ENCODE measurements at regions not wholly inside any gene's neighbourhood (a gene's known extent, or its start where the extent isn't known, plus 50 kb on each side); places are given as distances from the start of the nearest gene placed in this dataset.

DNA sequence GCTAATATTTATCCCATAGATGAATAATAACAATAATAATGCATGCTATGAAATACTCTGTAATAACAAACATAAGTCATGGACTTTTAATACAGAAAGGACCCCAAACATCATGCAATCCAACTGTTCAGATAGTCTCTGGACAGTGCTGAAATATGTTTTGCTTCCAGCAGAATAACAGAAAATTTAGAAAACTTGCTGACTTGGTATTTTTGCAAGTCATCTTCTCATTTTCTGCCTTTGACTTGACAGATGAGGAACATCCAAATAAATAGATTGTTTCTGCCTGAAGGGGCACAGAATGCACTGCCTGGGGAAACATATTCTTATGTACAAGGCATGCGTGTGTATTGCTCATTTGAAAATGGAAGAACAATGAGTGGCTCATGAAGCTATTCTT, 442.4 kb upstream of the GRM7 start:
- H3K4me3 ChIP-seq (replicated peaks in 1 of 3; ENCODE audit: insufficient read depth in 1 of 3, low read depth in 2 of 3, low read length in 3 of 3): no peak overlapping the region
- peak; percentile 46 for TF ChIP-seq NFE2L2 (IDR thresholded peaks at IDR 0.05; ENCODE audit: low read length)
- TF ChIP-seq MAFF (IDR thresholded peaks at IDR 0.05; ENCODE audit: low read depth, low read length): peak; percentile 88
- peak; percentile 82 to 89 for TF ChIP-seq MAFK (conservative IDR thresholded peaks at IDR 0.05 in 1 of 2, IDR thresholded peaks at IDR 0.05 in 1 of 2; ENCODE audit: low read length in 2 of 2)
- TF ChIP-seq, protein P1, sequence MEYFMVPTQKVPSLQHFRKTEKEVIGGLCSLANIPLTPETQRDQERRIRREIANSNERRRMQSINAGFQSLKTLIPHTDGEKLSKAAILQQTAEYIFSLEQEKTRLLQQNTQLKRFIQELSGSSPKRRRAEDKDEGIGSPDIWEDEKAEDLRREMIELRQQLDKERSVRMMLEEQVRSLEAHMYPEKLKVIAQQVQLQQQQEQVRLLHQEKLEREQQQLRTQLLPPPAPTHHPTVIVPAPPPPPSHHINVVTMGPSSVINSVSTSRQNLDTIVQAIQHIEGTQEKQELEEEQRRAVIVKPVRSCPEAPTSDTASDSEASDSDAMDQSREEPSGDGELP (IDR thresholded peaks at IDR 0.05; ENCODE audit: borderline replicate concordance, low read depth): no peak
- BruUV-seq (replicated peaks): no TSS peak
- ChIA-PET CTCF (ENCODE audit: low intra/inter-chr PET ratio, low total read pairs) (no interaction called here), POLR2A (no interaction called here)
- no peaks in the 10 kb centered on the region for H3K36me3 ChIP-seq (replicated peaks in 1 of 2; ENCODE audit: control insufficient read depth in 1 of 2, insufficient read depth in 2 of 2, low read length in 2 of 2)
- intact Hi-C loops (cut with micrococcal nuclease; ENCODE audit: unreplicated experiment) (no loop called here), in situ Hi-C loops (cut with HindIII; ENCODE audit: extremely low pct_ligation_motif_present, low pct_unique_long_range_greater_than_20kb) (no loop called here)
- H3K27me3 ChIP-seq (ENCODE audit: control insufficient read depth in 1 of 2, insufficient read depth in 2 of 2, low read length in 2 of 2): no peaks in the 10 kb centered on the region
- H3K4me1 ChIP-seq (ENCODE audit: insufficient read depth, low read length): no peaks in the 10 kb centered on the region
- WGBS (ENCODE audit: low lambda C conversion rate): 47% methylated on average over 1 of the region's 1 CpG
- no peaks in the 10 kb centered on the region for H4K20me1 ChIP-seq (ENCODE audit: insufficient read depth, low read length)
- H3K4me2 ChIP-seq (ENCODE audit: low read depth, low read length): no peak overlapping the region
- H3K27ac ChIP-seq (ENCODE audit: extremely low read length, insufficient read depth, low read length): no peak overlapping the region
- FAIRE-seq (no peak), ATAC-seq (no peak), DNase-seq (ENCODE audit: low spot score) (no peak)
- H3K9me3 ChIP-seq (ENCODE audit: low read length): peaks cover 81% of the 10 kb centered on the region
- H3K9ac ChIP-seq (ENCODE audit: insufficient read depth, low read depth, low read length): no peak overlapping the region
- H3K79me2 ChIP-seq (ENCODE audit: insufficient read depth, low read length): no peaks in the 10 kb centered on the region
- H2AFZ ChIP-seq (ENCODE audit: low read length): no peak overlapping the region

GRCh38 chr3:6421666-6422445, 439.1 kb upstream of the GRM7 start:
- Histone ChIP-seq H3K9ac (ENCODE audit: insufficient read depth, low read depth, low read length) (no peak overlapping the region), H3K79me2 (ENCODE audit: insufficient read depth, low read length) (no peaks in the 10 kb centered on the region), H3K9me3 (ENCODE audit: low read length) (peaks cover 86% of the 10 kb centered on the region), H3K4me1 (ENCODE audit: insufficient read depth, low read length) (no peaks in the 10 kb centered on the region), H3K36me3 (replicated peaks in 1 of 2; ENCODE audit: control insufficient read depth in 1 of 2, insufficient read depth in 2 of 2, low read length in 2 of 2) (no peaks in the 10 kb centered on the region), H3K27me3 (ENCODE audit: control insufficient read depth in 1 of 2, insufficient read depth in 2 of 2, low read length in 2 of 2) (no peaks in the 10 kb centered on the region), H3K4me2 (ENCODE audit: low read depth, low read length) (no peak overlapping the region), H4K20me1 (ENCODE audit: insufficient read depth, low read length) (no peaks in the 10 kb centered on the region), H3K27ac (ENCODE audit: extremely low read length, insufficient read depth, low read length) (no peak overlapping the region), H2AFZ (ENCODE audit: low read length) (no peak overlapping the region), H3K4me3 (replicated peaks in 1 of 3; ENCODE audit: insufficient read depth in 1 of 3, low read depth in 2 of 3, low read length in 3 of 3) (no peak overlapping the region)
- 3% methylated on average over 4 of the region's 4 CpGs for WGBS (ENCODE audit: low lambda C conversion rate)
- BruUV-seq (replicated peaks): no TSS peak
- DNase-seq (ENCODE audit: low spot score) (no peak), FAIRE-seq (no peak), ATAC-seq (no peak)
- POLR2A ChIA-PET: no interaction called here
- in situ Hi-C loops (cut with HindIII; ENCODE audit: extremely low pct_ligation_motif_present, low pct_unique_long_range_greater_than_20kb) (no loop called here), intact Hi-C loops (cut with micrococcal nuclease; ENCODE audit: unreplicated experiment) (no loop called here)
- CTCF ChIA-PET (ENCODE audit: low intra/inter-chr PET ratio, low total read pairs): no interaction called here
- TF ChIP-seq ZNF234 (CRISPR knock-in tag; conservative IDR thresholded peaks at IDR 0.05) (no peak), GZF1 (CRISPR knock-in tag; IDR thresholded peaks at IDR 0.05) (no peak), NFE2L1 (CRISPR knock-in tag; IDR thresholded peaks at IDR 0.05; ENCODE audit: borderline replicate concordance) (no peak), MEIS1 (CRISPR knock-in tag; IDR thresholded peaks at IDR 0.05; ENCODE audit: borderline replicate concordance) (no peak), ZNF496 (CRISPR knock-in tag; IDR thresholded peaks at IDR 0.05; ENCODE audit: insufficient replicate concordance) (no peak), PAXIP1 (CRISPR knock-in tag; conservative IDR thresholded peaks at IDR 0.05) (no peak), JARID2 (CRISPR knock-in tag; IDR thresholded peaks at IDR 0.05; ENCODE audit: insufficient replicate concordance) (no peak), PAWR (CRISPR knock-in tag; IDR thresholded peaks at IDR 0.05; ENCODE audit: borderline replicate concordance) (no peak), ZIK1 (CRISPR knock-in tag; IDR thresholded peaks at IDR 0.05; ENCODE audit: borderline replicate concordance, low read depth) (no peak), ZSCAN31 (CRISPR knock-in tag; IDR thresholded peaks at IDR 0.05; ENCODE audit: low read depth) (no peak), ISX (CRISPR knock-in tag; conservative IDR thresholded peaks at IDR 0.05) (no peak)
